Epithelial cell of esophagus (primary cell): ENCODE measurements at regions not wholly inside any gene's neighbourhood (a gene's known extent, or its start where the extent isn't known, plus 50 kb on each side); places are given as distances from the start of the nearest gene placed in this dataset.

Experiments
- DNase-seq: peaks from one replicate; pipeline ENCODE4 v3.0.0; 2010; ENCODE audit warnings: low read depth
- H3K4me3 ChIP-seq: 2 replicates; pipeline ENCODE4 v1.5.1; 2011; ENCODE audit warnings: mild to moderate bottlenecking, low read length, control low read depth
- CTCF ChIP-seq: IDR thresholded peaks from 2 replicates; pipeline ENCODE4 v1.5.1; 2011; ENCODE audit warnings: low read depth, mild to moderate bottlenecking, low read length, control low read depth, inconsistent platforms; ENCODE audit not compliant: insufficient read depth; ENCODE audit errors: missing control alignments

GRCh38 chr5:99000876-99001275 lies 72.1 kb upstream of the CHD1 start:
- no peak overlapping the region for H3K4me3 ChIP-seq
- DNase-seq = peak; percentile 71
- TF ChIP-seq CTCF = no peak

- no peak for TF ChIP-seq CTCF
- DNase-seq = no peak
- no peak overlapping the region for H3K4me3 ChIP-seq
These were observed 71.4 kb upstream of the CHD1 start for GRCh38 chr5:99000221-99000620.

- TF ChIP-seq CTCF = no peak
- DNase-seq = peak; percentile 81
These were observed 70.8 kb upstream of the CHD1 start for GRCh38 chr5:98999631-99000030.

GRCh38 chr5:98997000-98997399 lies 68.2 kb upstream of the CHD1 start:
- no peak for TF ChIP-seq CTCF
- peak; percentile 29 for DNase-seq
- H3K4me3 ChIP-seq = no peak overlapping the region

More at GRCh38 chr5:98999631-99000030, 70.8 kb upstream of the CHD1 start:
- no peak overlapping the region for H3K4me3 ChIP-seq

- no peak for TF ChIP-seq CTCF
- no peak overlapping the region for H3K4me3 ChIP-seq
- DNase-seq = no peak
These were observed 65.8 kb upstream of the CHD1 start for GRCh38 chr5:98994611-98995010.

- no peak for TF ChIP-seq CTCF
- H3K4me3 ChIP-seq = no peak overlapping the region
- DNase-seq = no peak
These were observed 64.7 kb upstream of the CHD1 start for GRCh38 chr5:98993512-98993911.

- TF ChIP-seq CTCF = no peak
- no peak for DNase-seq
These were observed 63.7 kb upstream of the CHD1 start for GRCh38 chr5:98992552-98992951.

More at GRCh38 chr5:98992552-98992951, 63.7 kb upstream of the CHD1 start:
- H3K4me3 ChIP-seq = no peak overlapping the region
